GM12891 (cell line): ENCODE measurements at regions not wholly inside any gene's neighbourhood (a gene's known extent, or its start where the extent isn't known, plus 50 kb on each side); places are given as distances from the start of the nearest gene placed in this dataset.

ENCODE experiments used
- DNase-seq: peaks from one replicate; pipeline ENCODE4 v3.0.0; 2011; ENCODE audit warnings: low spot score; ENCODE audit not compliant: insufficient read length
- FAIRE-seq: peaks from 2 replicates; lab custom pipeline; 2011; peaks lifted over from hg19 to GRCh38; lab: Jason Lieb, UNC
- PAX5 ChIP-seq: IDR thresholded peaks from 2 replicates; pipeline ENCODE4 v1.6.1; 2011; ENCODE audit warnings: low read length, moderate library complexity, mild to moderate bottlenecking; ENCODE audit not compliant: insufficient read depth, severe bottlenecking
- POLR2A ChIP-seq: IDR thresholded peaks from 2 replicates; pipeline ENCODE4 v1.6.1; 2011; ENCODE audit warnings: low read depth, low read length, control low read depth
- POLR2AphosphoS5 ChIP-seq: IDR thresholded peaks from 2 replicates; pipeline ENCODE4 v1.6.1; 2011; ENCODE audit warnings: low read depth, low read length, control low read depth
- POU2F2 ChIP-seq: IDR thresholded peaks from 2 replicates; pipeline ENCODE4 v1.6.1; 2011; ENCODE audit warnings: low read depth, mild to moderate bottlenecking, control low read depth, low read length, moderate library complexity
- SPI1 ChIP-seq: IDR thresholded peaks from 2 replicates; pipeline ENCODE4 v1.6.1; 2011; ENCODE audit warnings: low read depth, low read length, control low read depth
- TAF1 ChIP-seq: IDR thresholded peaks from 2 replicates; pipeline ENCODE4 v1.6.1; 2011; ENCODE audit warnings: low read depth, low read length, control low read depth

GRCh38 chr2:239467281-239467955, 66.6 kb upstream of the HDAC4 start:
- TF ChIP-seq TAF1 (no peak), PAX5 (no peak), POLR2A (no peak), POU2F2 (no peak), SPI1 (no peak), POLR2AphosphoS5 (no peak)
- FAIRE-seq (no peak), DNase-seq (no peak)

GRCh38 chr2:239466755-239467271, 66.0 kb upstream of the HDAC4 start:
- no peak for FAIRE-seq
- TF ChIP-seq PAX5 (no peak), TAF1 (no peak), POLR2A (no peak), POU2F2 (no peak)
- no peak for DNase-seq

- FAIRE-seq (no peak), DNase-seq (no peak)
- TF ChIP-seq TAF1: no peak
- no peak for TF ChIP-seq PAX5
- no peak for TF ChIP-seq SPI1
- no peak for TF ChIP-seq POU2F2
- TF ChIP-seq POLR2AphosphoS5: no peak
- no peak for TF ChIP-seq POLR2A
These were observed 65.4 kb upstream of the HDAC4 start for GRCh38 chr2:239466061-239466754.

- no peak for DNase-seq
- no peak for FAIRE-seq
These were observed 64.5 kb upstream of the HDAC4 start for GRCh38 chr2:239465017-239466001.

GRCh38 chr2:239464166-239465016, 63.6 kb upstream of the HDAC4 start:
- TF ChIP-seq POLR2AphosphoS5 (no peak), TAF1 (no peak), POU2F2 (no peak)
- no peak for FAIRE-seq
- no peak for DNase-seq

More at GRCh38 chr2:239465017-239466001, 64.5 kb upstream of the HDAC4 start:
- TF ChIP-seq POU2F2: no peak
- no peak for TF ChIP-seq PAX5
- no peak for TF ChIP-seq SPI1
- no peak for TF ChIP-seq POLR2AphosphoS5
- TF ChIP-seq POLR2A: no peak
- TF ChIP-seq TAF1: no peak

- FAIRE-seq (no peak), DNase-seq (no peak)
- no peak for TF ChIP-seq PAX5
- no peak for TF ChIP-seq SPI1
- TF ChIP-seq POLR2AphosphoS5: no peak
- no peak for TF ChIP-seq POU2F2
- TF ChIP-seq POLR2A: no peak
- TF ChIP-seq TAF1: no peak
These were observed 62.8 kb upstream of the HDAC4 start for GRCh38 chr2:239463541-239464165.

GRCh38 chr2:239462671-239463506, 62.1 kb upstream of the HDAC4 start:
- no peak for FAIRE-seq
- TF ChIP-seq TAF1 (no peak), POU2F2 (no peak), PAX5 (no peak), POLR2AphosphoS5 (no peak), SPI1 (no peak)
- DNase-seq: no peak

GRCh38 chr2:239462191-239462515, 61.3 kb upstream of the HDAC4 start:
- no peak for FAIRE-seq
- no peak for TF ChIP-seq POLR2AphosphoS5
- no peak for TF ChIP-seq TAF1
- TF ChIP-seq PAX5: no peak
- DNase-seq: no peak
